GM21529 (cell line): ENCODE measurements at regions not wholly inside any gene's neighbourhood (a gene's known extent, or its start where the extent isn't known, plus 50 kb on each side); places are given as distances from the start of the nearest gene placed in this dataset.
"Not testable (repeated sequence)": the region's sequence is repeated elsewhere in the genome, so short reads cannot be mapped to it uniquely, and the experiment has no call there.

Source experiments
- ATAC-seq: cut with Tn5 transposase; IDR thresholded peaks from one replicate; pipeline ENCODE4 v1.9.1; 2021; ENCODE audit not compliant: unreplicated experiment

DNA sequence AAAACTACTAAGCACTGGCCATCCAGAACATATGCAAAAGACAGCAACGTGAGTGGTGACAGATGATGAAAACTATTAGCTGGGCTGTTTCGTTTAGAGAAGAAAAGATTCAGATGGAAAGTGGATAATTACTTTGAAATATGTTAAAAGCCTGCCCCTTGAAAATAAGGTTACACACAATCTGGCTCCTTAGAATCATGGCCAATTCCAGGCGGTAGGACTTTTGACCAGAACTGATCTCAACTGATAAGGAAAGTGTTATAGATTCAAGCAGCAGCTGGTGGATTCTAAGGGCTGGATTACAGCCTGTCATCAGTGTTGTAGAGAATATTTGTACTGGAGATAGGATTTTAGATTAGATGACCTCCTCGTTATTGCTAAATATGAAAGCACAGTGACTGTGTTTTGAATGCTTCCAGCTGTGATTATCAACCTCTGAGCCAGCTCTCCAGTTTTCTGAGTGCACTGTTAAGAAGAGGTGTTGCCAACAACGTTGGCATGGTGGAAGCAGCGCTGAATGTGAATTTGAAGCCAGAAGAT, 75.1 kb downstream of the KBTBD2 start:
- not testable (repeated sequence) for ATAC-seq

DNA sequence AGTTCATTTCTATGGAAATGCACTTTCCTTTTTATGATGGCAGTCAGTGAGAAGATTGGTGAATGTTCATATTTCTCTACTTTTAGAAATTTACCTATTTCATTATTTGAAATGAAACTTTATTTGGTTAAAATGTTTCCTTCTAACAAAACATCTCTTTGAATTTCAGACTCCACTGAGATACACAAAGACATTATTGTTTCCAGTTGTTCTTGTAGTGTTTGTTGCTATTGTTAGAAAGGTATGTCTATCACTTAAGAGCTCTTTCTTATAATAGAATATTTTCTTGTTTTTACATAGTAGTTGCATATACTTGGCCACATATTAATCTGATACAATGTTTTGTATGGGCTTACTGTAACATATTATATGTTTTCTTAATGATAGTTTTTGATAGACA, 76.8 kb downstream of the KBTBD2 start:
- not testable (repeated sequence) for ATAC-seq

DNA sequence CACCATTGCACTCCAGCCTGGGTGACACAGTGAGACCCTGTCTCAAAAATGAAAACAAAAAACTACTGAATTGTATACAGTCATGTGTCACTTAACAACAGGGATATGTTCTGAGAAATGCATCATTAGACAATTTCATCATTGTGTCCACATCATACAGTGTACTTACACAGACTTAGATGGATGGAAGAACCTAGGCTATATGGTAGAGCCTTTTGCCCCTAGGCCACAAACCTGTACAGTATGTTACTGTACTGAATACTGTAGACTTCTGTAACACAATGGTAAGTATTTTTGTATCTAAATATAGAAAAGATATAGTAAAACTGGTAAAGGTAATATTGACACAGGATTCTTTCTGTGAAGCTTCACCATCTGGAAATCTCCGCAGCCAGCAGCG, 81.7 kb downstream of the KBTBD2 start:
- no peak for ATAC-seq

DNA sequence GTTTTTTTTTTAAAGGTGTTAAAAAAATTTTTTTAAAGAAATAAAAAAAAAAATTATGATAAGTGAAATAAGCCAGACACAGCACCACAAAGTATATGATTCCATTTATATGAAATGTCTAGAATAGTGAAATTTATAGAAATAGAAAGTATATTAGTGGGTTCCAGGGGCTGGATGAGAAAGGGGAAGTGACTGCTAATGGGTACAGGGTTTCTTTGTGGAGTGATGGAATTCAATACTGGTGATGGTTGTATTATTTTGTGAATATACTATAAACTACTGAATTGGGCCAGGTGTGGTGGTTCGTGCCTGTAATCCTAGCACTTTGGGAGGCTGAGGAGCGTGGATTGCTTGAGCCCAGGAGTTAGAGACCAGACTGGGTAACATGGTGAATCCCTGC, 82.2 kb downstream of the KBTBD2 start:
- no peak for ATAC-seq

DNA sequence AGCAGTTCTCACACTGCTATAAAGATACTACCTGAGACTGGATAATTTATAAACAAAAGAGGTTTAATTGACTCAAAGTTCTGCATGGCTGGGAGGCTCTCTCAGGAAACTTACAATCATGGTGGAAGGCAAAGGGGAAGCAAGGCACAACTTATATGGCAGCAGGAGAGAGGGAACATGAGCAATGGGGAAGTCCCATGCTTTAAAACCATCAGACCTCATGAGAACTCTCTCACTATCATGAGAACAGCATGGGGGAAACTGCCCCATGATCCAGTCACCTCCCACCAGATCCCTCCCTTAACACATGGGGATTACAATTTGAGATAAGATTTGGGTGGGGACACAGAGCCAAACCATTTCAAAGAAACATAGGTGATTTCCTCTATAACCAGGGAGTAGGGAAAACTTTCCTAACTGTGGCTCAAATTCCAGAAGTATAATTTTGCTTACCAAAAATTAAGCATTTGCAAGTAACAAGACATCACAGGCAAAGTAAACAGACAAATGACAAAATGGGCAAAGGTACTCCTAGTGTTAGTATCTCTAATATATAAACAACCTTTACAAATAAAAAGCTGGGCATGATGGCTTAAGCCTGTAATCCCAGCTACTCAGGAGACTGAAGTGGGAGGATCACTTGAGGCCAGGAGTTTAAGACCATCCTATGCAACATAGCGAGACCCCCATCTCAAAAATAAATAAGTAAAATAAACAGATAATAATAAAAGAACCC, 88.0 kb downstream of the KBTBD2 start:
- ATAC-seq: no peak

GRCh38 chr7:32802305-32802910, 89.2 kb downstream of the KBTBD2 start:
- no peak for ATAC-seq

- ATAC-seq: not testable (repeated sequence)
Measured at GRCh38 chr7:32793053-32793452, 98.5 kb downstream of the KBTBD2 start.

DNA sequence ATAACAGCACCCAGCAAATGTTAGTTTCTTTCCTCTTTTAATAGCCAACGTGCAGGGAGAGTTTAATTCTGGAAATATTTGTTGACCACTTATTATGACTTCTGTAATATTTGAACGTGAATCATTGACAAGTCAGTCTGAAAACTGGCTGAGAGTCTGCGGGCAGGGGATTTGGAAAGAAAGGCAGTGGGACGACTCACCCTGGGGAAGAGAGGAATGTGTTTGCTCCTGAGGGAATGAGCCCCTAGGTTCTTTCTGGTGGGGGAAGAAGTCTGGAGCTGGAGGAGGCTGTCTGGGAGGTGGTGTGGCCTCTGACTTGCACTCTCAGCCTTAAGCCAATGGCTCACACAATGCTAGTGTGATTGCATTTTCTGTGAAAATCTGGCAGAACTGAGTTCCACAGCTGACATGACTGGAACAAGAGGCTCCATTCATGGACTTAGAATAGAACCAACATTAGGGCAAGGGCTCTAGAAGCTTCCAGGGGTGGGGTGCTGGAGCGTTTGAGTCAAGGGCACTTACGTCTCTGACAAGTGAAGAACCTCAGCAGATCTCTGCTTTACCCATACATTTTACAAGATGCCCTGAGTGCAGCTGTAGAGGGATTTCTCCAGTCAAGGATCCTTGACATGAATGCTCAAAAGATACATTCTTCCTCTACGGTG, 100.7 kb downstream of the KBTBD2 start:
- not testable (repeated sequence) for ATAC-seq

- not testable (repeated sequence) for ATAC-seq
Measured at GRCh38 chr7:32789266-32789665, 102.3 kb downstream of the KBTBD2 start.

DNA sequence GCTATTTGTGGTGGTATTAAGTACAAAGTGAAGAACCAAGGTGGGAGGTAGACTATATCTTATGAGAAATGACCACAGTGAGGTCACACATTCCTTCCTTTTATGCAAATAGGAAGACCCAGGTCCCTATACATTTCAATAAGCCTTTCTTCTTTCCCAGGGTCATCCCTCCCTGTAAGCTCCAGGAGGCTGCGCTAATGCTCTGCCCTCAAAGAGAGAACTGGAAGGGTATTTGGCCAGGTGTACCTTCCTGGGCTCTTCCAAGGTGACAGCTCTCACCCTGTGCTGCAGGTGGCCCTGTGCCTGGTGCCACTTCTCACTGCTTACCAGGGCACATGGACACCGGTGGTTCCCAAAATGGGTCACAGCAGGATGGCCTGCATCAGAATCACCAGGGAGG, 103.4 kb downstream of the KBTBD2 start:
- ATAC-seq: not testable (repeated sequence)

GRCh38 chr7:32785365-32785944, 106.1 kb downstream of the KBTBD2 start:
- ATAC-seq: not testable (repeated sequence)

GRCh38 chr7:32779895-32780294, 111.7 kb downstream of the KBTBD2 start:
- ATAC-seq: not testable (repeated sequence)

DNA sequence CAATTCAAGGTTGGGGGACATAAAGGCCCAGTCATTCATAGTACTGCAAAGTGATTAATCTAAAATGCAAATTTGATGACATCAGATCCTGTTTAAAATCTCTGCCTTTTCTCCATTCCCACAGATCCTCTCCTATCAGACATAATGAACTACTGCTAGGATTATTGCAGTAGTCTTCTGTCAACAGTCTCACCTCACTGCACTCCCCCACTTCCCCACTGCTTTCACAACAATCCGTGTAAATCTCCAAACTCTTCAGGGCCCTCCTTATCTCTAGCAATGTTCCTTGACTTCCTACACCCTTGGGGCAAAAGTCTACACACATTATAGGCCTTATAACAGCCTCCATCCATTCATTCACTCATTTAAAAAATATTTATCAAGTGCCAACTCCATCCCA, 112.4 kb downstream of the KBTBD2 start:
- no peak for ATAC-seq

GRCh38 chr7:32777041-32777666, 114.4 kb downstream of the KBTBD2 start:
- not testable (repeated sequence) for ATAC-seq

GRCh38 chr7:32776318-32776717, 115.2 kb downstream of the KBTBD2 start:
- ATAC-seq: not testable (repeated sequence)

- not testable (repeated sequence) for ATAC-seq
Measured at GRCh38 chr7:32775809-32776208, 115.8 kb downstream of the KBTBD2 start.

- ATAC-seq: no peak
Measured at GRCh38 chr7:32774541-32774951, 117.0 kb downstream of the KBTBD2 start.

GRCh38 chr7:32768866-32769510, 122.6 kb downstream of the KBTBD2 start:
- ATAC-seq: not testable (repeated sequence)

DNA sequence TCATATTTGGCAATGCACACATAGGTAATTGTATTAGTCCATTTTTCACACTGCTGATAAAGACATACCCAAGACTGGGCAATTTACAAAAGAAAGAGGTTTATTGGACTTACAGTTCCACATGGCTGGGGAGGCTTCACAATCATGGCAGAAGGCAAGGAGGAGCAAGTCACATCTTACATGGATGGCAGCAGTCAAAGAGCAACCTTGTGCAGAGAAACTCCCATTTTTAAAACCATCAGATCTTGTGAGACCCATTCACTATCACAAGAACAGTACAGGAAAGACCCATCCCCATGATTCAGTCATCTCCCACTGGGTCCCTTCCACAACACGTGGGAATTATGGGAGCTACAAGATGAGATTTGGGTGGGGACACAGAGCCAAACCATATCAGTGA, 123.2 kb downstream of the KBTBD2 start:
- not testable (repeated sequence) for ATAC-seq

DNA sequence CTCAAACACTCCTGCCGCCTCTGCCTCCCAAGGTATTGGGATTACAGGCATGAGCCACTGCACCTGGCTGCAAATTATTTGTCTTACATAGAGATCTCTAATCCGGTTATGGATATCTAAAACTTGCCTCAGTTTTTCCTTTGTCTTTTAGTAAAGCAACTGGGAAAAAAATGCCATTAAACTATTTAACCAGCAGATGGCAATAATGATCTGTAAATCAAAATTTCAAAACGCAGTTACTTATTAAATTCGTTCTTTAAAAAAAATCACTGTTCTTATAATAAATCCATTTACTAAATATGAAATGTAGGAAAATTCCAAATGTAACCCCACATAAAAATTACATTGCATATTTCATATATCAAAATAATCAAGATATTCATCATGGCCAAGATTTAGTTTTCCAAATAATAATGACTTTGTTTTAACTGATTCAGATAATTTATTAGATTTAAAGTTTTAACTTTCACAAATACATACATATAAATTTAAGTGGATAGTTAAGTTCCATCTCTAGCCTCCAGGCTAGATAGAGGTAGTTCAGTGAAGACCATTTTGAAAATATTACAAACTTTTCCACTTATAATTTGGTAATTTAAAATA, 125.8 kb downstream of the KBTBD2 start:
- not testable (repeated sequence) for ATAC-seq
